ENCODE measurements at regions not wholly inside any gene's neighbourhood (a gene's known extent, or its start where the extent isn't known, plus 50 kb on each side); places are given as distances from the start of the nearest gene placed in this dataset.
A peak's percentile ranks its signal among the peaks of the same experiment; 100 is the strongest.

DNA sequence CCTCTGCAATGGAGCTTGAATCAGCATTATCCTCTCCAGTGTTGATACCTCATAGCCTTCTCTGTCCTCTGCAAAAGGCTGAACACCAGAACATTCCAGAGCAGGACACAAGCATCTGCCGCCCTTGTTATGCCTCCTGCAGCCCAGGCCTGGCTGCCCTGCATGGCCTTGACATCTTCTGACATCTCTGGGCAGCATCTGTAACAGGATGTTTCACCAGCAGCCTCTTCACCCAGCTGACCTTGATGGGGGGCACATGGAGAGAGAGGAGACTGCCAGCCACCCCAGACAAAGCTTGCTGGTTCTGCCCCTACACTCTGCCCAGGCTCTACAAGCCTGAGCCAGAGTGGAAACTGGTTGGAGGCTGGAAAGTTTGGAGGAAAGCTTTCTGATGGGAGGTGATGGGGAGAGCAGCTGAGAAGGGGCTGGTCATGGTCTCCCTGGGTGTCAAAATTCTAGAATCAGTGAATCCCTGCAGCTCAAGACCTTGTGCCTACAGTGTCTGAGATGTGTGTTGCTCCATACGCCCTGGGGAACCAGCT is 145.1 kb downstream of the MRPL14 start:
- no peak for DNase-seq (ENCODE audit: low read depth)

DNA sequence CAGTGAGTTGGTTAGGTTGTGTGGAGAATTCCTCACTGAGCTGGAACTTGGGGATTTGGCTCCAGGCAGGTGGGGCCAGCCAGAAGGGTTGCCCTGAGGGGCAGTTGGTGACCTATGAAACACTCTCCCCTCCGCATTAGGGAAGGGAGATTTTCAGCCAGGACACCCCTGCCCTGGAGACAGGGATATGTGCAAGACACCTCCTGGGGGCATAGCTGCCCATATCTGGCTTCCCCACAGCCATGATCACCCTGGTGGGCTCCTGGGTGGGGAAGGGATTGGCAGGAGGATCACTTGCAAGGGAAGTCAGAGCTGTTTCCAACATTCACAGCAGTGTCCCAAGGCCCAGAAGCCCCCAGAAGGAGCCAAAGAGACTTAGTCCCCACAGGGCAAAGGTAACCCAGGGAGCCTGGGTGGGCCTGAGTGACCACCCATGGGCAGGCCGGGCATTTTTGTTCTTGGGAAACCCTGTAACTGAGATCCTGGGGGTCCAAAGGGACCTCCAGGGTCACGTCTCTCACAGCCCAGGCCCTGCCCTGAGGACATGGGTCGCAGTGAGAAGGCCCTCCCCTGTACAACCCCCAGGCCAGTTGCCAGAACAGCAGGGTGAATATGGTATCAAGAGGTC is 145.8 kb downstream of the MRPL14 start:
- DNase-seq (ENCODE audit: low read depth), result no peak

DNA sequence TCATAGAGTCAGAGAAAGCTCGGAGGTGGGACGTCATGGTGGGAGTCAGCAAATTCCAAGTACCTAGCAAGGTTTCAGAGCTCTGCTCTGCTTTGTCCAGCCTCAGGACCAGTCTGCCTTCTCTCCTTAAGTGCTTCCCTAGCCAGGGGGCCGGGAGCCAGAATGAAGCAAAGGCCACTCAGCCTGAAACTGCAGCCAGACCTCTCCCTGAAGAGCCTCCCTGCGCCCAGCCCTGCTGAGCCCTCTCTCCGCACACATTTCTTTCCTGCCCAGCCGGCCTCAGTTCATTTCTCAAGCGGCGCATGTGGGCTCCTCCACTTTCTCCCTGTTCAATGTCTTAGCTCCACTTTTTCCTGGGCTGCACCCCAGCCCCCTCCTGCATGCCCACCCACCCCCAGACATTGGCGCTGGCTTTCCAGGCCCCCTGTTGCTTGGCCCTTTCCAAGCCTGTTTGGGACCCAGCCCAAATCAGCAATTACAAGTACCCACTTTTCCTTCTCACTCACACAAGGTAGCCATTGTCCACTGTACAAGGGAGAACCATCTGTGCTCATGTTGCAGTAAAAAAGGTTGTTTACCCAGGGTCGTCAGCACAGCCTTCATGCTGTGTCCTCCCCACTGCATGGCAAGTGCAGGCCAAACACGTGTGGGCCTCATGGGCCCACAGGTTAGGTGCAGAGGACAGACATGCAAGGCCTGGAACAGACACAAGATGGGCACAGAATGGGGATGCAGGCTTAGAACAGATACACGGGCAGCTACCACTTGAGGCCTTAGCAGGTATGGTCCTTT is 147.1 kb downstream of the MRPL14 start:
- no peak for DNase-seq (ENCODE audit: low read depth)

DNA sequence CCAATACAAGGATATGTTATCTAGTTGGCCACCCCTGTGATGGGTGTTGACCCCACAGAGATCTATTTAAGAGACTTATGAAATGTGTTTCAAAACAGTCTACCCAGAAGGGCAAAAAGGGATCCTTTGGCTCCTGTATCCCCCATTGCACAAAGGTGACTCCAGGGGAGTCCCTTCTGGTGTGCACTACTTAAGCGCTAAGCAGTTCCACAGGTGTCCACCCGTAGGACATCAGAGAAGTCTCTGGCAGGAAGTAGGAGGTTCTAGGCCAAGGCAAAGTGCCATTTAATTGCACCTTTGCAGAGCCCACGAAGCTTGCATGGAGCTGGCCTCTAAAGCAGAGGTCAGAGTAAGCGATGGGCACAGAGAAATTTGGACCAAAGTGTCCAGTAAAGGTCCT is 147.7 kb downstream of the MRPL14 start:
- no peak for DNase-seq (ENCODE audit: low read depth)

DNA sequence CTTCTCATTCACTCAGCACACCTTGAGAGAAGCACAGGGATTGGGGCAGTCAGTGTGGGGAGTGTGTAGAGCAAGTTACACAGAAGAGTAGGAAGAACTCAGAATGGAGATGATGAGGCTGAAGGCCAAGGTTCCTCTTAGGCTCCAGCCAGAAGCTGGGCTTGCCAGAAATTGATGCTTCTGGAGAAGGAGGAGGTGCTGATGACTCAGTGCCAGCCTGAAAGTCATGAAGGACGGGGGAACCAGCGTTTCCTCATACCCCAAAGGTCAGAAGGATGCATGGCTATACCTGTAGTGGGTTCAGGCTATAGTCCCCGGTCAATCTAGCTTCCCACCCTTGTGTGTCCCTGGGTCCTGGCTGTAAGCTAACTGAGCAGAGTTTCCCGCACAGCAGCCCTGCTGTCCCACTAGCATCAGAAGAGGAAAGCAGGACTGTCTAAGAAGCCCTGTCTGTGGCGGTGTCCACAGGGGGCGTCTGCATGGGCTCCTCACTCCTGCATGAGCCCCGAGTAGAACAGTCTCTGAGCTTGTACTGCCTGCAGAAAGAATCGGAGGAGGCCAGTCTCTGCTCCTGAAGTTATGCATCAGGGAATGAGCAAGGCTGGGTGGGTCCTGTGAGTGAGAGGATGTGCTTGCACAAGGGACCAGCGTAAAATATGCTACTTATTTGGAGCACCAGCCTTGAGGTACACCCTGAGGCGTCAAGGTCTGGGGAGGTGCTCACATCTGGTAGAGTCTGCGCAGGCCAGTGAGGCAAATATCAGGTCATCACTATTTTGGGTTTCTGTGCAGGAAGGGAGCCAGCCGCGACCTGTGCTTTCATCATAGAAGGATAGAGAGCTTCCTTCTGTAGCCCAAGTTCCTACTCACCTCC is 148.5 kb downstream of the MRPL14 start:
- DNase-seq (ENCODE audit: low read depth), result no peak

DNA sequence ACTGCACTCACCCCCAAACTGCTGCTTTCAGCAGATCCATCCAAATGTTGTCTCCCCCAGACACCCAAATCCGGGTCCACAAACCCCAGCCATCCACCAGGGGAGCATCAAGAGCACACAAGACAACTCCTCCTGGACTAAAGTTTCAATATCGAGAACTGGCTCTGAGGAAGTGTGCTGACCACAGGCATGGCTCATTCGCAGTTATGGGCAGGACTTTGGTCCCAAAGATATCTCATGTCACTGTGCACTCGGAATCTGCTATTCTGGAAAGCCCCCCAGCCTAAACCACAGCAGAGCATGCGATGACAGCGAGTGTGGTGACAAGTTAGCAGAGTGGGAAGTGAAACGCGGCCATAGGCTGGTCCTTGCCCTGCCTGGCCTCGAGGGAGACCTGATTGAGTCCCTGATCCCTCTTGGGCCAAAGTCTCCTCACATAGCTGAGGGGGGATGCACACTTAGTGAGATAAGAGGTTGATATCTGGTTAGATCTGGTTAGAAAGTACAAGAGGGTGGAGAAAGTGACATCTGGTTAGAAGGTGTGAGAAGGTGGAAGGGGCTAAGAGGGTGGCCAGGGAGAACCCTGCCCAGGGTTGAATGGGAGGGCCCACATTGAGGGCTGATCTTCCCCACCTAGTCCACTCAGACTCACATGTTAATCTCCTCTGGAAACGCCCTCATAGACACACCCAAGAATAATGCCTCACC is 149.7 kb downstream of the MRPL14 start:
- DNase-seq (ENCODE audit: low read depth), result no peak

DNA sequence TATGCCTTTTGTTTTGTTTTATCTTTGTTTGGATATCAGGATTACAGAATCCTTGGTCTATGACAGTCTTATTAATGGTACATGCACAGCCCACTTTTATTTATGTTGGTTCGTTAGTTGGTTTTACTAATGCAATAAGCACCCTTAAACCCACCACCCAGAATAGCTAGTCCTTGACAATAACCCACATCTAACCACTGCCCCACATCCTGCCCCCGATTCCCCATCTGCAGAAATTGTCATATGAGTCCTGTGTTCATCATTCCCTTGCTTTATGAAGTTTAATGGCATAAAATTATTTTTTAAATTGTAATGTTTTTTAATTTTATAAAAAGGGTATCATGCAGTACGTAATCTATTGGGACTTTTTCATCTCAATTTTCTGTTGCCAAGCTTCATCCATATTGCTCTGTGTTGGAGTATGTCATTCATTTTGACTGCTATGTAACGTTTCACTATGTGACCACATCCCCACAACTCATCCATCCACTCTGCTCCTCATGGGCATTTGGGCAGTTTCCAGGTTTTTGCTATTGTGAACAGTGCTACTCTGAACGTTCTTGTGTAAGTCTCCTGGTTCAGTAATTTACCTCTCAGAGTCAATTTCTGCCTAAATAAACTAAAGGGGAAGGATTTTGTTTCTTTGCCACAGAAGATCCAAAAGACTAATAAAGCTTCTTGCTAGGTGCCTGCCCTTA is 150.4 kb downstream of the MRPL14 start:
- no peak for DNase-seq (ENCODE audit: low read depth)

DNA sequence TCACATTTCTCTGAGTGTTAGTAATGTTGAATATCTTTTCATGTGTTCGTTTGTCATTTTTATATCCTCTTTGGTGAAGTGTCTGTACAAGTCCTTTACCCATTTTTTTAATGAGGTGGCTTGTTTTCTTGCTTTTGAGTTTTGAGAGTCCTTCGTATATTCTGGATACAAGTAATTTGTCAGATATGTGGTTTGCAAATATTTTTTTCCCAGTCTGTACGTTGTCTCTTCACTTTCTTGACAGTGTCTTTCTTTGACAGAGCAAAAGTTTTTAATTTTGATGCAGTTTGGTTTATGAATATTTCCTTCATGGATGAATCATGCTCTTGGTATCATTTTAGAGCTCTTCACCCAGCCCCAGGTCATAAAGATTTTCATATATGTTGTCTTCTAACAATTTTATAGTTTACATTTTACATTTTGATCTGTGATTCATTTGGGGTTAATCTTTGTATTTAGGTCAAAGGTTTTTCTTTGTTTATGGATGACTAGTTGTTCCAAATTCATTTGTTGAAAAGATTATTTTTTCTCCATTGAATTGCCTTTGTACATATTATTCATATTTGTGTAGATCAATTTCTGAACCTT is 152.5 kb downstream of the MRPL14 start:
- no peak for DNase-seq (ENCODE audit: low read depth)

DNA sequence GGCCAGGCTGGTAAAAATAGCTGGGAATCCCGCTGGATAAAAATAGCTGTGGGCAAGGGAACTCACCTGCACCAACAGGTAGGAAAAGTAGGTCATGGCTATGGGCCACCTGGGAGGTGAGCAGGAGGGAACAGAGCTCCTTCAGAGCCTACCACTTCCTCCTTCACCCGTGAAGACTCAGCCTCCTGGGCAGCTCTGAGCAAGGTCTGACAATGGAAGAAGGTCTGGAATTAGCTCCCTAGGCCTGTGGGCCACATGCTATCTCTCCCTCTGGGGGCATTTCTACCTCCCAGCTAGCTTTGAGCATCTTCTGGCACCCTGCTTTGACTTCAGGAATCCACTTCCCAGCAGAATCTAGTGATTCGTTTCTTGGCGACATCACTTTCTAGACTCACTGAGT is 153.9 kb downstream of the MRPL14 start:
- DNase-seq (ENCODE audit: low read depth), result no peak

DNA sequence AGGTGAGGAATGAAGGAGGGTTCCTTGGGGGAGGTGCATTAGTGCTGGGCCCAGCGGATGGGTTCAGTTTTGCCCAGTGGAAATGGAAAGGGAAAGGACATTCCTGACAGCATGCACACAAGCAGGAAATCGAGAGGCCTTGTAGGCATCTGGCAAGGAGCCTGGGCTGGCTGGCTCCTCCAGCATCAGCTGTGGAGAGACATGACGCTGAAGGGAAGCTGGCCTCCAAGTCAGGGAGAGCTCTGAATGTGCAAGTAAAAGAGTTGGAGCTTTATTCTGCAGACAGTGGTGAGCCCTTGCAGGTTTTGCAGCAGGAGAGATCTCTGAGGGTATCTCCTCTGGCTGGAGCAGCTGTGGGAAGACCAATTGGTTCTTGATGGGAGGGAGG is 154.3 kb downstream of the MRPL14 start:
- peak; percentile 75 for DNase-seq (ENCODE audit: low read depth)

DNA sequence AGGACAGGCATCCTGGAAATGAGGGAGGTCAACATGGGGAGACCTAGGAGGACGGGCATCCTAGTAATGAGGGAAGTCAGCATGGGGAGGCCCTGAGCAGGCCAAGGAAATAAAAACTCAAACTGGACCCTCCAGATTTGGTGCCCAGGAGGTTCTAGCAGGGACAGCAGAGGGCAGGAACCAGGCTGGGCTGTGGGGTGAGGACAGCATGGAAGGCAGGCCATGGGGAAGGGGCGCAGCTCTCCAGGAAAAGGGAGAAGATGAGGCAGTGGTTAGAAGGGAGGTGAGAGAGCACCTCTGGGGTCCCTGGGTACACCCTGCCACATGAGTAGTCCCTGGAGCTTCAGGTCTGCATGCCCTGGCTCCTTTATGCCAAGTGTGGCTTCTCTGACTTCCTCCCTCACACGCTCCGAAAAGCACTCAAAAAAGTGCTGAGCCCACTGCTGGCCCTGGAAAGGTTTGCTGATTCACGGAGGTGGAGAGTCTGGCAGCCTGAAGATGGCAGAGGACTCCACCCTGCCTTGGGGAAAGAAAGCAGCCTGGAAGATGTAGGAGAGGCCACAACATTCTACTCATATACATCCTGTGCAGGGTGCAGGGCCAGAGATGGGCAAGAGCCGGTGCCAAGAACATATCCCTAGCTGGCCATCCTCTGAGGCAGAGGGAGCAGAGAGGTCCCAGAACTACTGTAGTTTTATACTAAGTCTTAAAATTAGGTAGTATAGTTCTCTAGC is 154.9 kb downstream of the MRPL14 start:
- no peak for DNase-seq (ENCODE audit: low read depth)

DNA sequence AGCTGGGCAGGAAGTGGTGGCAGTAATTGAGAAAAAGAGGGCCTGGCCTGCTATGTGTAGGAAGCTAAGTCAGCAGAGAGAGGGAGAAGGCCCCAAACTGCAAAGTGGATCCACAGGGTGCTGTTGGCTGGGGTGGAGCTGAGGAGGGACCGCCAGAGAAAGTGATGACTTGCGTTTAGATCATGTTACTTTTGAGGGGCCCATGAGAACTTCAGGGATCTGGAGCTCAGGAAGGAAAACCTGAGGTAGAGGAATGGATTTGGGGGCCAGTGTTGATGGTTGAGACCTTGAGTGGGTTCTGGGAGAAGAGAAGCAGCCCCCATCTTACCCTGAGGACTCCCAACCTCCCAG is 155.5 kb downstream of the MRPL14 start:
- DNase-seq (ENCODE audit: low read depth), result no peak

DNA sequence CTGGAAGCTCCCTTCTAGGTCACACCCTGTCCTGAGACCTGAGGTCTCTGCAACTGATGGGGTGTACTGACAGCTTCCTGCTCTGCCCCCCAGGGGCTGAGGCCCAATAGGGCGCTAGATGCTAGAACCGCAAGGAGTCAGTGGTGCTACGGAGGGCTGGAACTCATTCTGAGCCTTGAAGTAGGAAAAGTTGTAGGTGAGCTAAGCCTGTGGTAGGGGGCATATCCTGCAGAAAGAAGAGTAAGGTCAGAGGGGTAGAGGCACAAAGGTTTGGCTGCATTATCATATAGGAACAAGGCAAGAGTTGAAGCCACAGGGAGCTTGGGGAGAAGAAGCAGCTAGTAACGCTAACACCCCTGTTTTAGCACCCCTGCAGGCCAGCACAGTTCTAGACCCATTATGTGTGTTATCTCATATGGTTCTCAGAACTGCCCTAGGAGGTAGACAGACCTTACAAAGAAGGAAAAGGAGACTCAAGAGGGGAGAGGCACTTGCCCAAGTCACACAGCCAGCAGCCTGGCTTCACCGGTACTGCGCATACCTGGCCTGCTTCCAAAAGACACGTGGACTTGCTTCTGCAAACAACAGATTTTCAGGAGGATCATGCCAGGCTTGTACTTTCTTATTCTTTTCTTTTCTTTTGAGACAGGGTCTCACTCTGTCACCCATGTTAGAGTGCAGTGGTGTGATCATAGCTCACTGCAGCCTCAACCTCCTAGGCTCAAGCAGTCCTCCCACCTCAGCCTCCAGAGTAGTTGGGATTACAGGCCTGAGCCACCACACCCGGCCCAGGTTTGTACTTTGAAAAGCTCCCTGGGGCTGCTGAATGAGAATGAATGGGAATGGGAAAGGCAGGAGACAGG is 156.1 kb downstream of the MRPL14 start:
- no peak for DNase-seq (ENCODE audit: low read depth)

DNA sequence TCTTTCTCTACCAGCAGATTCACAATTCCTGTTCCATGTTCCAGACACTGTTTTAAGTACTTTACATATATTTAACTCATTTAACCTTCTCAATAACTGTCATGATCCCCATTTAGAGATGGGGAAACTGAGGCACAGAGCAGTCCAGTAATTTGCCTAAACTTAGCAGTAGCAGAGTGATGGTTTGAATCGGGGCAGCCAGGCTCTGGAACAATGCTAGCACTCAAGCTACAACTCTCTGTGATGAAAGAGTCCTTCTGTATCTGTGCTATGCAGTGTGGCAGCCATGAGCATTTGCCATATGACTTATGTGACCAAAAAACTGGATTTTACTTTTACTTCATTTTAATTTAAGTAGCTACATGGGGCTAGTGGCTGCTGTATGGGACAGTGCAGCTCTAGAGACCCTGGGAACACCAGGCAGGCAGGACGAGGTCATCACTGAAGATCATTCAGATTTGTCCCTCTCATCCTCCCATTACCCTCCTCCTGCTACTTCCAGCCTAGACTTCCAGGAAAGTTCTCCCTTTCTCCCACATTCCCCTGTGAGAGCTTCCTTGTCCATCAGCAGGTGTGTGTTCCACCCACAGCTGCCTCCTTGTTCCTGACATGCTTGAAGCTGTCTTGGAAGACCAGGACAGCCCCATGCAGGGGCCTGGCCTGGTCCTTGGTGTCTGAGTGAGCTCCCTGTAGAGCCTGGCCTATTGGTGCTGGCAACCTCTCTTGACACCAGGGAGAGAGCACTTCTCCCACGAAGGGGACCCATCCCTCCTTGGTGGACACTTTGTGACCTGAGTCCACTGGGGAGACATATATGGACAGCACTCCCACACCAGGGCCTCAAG is 157.0 kb downstream of the MRPL14 start:
- no peak for DNase-seq (ENCODE audit: low read depth)

DNA sequence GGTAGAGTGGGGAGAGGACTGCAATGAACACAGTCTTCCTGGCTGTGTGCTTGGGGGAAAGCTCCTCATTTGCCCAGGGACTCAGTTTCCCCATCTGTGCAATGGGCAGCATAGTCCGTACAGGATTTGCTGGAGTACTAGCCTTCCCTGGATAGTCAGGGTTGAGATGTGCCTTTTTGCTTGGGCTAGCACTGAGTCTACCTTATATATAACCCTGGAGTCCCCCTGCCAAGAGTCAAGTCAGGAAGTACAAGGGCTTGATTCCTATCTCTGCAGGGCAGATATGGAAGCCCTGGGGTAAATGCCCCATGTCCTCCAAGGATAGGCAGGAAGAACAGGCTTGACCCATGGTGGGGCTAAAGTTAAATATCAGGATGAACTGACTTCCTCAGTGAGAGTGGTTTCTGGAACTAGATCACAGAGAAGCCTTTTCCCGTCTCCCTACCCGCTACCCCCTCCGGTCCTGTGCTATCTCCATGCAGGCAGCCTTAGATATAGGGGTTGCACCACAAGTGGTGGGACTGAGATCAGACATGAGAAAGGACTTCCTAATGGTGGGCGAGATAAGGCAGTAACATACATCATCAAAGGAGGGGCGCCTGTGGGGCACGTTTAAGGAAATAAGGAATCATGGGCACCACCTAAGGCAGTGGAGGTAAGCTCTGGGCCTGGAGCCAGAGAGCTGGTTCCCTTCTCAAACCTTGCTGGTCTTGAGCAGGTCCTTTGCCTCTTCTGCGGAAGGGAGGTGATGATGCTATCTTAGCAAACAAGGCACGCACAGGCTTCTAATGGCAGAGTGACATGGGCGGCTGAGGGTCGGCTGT is 157.9 kb downstream of the MRPL14 start:
- no peak for DNase-seq (ENCODE audit: low read depth)

DNA sequence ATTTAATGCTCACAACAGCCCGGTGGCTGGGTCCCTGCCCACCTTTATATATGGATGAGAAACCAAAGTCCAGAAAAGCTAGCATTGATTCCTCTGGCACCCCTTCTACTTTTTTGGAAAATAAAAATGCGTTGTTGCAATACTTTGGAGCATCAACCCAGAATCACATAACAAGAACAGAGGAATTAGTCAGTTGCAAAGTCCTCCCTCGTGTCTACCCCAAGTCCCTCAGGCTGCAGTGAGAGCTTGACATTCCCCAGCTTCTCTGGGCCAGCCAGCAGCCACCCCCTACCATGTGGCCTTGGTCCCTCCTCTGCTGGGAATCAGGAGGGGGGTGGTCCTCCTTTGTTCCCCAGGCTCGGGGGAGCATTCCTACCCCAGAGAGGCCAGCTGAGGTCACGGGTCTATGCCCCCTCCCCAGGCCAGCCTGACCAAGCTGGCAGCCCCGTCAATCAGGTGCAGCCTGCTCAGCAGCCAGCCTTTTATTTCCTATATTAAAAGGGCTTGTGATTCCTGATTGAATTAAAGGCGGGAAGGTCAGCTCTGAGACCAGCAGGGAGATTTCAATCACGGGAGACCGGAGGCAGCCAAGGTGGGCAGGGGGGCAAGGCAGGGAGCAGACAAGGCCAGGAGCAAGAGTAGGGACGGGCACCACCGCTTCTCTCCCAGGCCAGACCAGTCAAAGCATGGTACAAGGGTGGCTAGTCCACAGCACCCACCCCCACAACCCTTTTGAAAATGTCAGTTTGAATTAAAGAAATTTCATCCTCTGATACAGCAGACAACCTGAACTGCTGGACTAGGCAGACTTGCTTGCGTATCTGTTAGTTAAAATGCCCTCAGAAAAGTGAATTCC is 158.9 kb downstream of the MRPL14 start:
- DNase-seq (ENCODE audit: low read depth), result no peak

DNA sequence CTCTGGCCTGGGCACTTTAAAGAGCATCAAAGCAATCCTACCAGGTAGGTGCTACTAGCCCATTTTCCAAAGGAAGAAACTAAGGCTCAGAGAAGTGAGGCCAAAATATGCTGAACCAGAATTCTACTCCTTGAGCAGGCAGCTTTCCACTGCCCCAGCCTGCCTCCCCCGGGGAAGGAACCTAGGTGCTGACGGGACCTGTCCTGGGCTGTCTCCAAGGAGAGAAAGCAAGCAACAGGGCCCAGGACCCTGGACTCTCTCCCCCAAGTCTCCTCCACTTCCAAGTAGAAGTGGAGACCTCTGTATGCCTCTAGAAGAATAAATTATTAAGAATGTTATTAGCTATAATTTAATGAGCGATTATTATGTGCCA is 159.5 kb downstream of the MRPL14 start:
- DNase-seq (ENCODE audit: low read depth), result no peak

Data from GM04503 (cell line).